ENCODE measurements at regions not wholly inside any gene's neighbourhood (a gene's known extent, or its start where the extent isn't known, plus 50 kb on each side); places are given as distances from the start of the nearest gene placed in this dataset.

DNA sequence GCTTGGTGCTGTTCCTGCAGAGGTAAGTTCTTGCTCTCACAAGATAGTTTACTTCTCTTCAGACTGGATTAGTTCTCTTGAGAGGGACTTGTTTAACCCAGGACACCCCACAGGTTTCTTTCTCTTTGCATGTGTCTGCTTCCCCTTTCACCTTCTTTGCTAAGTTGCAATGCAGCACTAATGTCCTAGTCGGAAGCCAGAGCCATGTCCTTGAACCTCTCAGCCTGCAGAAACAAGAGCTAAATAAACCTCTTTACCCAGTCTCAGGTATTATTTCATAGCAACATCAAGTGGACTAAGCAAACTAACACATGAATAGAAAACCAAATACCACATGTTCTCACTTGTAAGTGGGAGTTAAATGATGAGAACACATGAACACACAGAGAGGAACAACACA lies 915.2 kb downstream of the NSUN3 start:
- DNase-seq (ENCODE audit: low read depth, low spot score), result no peak

DNA sequence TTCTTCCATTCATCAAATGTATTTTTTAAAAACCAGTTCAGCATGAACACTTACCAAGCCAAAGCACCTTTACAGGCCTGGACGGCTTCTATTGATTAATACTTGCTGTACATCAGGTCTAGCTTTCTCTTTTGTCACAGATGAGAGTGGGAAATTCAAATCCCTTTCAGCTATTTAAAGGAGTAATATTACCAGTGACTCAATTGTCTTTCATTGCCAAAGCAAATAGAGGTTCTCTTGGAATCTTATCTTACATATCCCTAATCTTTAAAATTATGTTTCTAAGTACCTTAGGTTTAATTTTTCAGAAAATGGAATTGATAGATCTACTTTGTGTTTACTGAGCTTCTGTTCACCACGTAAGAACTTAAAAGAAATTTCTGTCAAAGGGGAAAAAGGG lies 922.9 kb downstream of the NSUN3 start:
- no peak for DNase-seq (ENCODE audit: low read depth, low spot score)

GRCh38 chr3:94990952-94991705 lies 928.3 kb downstream of the NSUN3 start:
- DNase-seq (ENCODE audit: low read depth, low spot score), result no peak

GRCh38 chr3:94996743-94997142 lies 933.9 kb downstream of the NSUN3 start:
- DNase-seq (ENCODE audit: low read depth, low spot score), result no peak

DNA sequence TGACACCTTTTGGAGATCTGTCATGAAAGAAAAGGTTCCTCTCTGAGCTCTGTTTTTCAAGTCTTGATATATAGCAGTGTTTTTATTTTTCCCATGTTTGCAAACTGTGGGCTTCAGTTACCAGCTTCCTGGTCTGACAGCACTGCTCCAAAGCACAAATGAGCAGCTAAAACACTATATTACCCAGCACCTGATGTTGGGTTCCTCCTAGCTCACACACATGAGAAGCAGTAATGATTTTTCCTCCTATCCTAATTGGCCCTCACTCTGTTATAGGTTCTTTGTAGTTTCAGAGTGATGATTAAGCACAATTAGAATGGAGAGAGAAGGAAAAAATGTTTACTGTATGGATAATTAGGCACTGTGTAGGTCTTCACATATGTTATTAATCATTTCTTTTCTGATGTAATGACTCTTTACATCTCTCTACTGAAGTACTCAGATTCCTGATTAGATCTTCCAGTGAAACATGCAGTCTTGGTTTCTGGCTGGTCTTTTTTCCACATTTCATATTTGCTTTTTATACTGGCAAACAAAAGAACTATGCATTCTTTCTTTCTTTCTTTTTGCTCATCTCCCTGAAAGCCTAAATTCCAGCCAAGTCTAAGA lies 939.7 kb downstream of the NSUN3 start:
- DNase-seq (ENCODE audit: low read depth, low spot score), result no peak

GRCh38 chr3:95028688-95029087 lies 965.8 kb downstream of the NSUN3 start:
- DNase-seq (ENCODE audit: low read depth, low spot score), result no peak

GRCh38 chr3:95029644-95030043 lies 966.8 kb downstream of the NSUN3 start:
- no peak for DNase-seq (ENCODE audit: low read depth, low spot score)

DNA sequence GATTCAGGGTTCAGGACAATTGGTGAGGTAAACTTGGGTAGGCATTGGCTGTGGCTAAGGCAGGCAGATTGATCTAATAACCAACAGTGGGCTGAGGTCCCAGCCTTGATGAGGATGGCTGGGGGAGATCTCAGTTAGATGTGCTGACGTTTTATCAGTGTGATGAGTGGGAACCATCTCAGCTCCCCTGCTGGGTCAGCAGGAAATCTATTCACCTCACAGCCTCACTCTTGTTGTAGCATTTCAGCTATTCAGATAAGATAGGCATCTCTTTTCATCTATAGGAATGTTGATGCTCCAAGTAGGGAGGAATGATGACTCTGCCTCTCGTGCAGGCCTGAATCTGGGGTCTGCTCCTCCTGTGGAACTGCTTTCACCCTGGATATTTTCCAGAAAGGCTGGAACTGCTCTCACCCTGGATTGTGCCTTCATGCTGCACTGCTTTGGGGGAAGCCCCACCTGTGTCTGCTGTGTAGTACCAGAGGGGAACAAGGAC lies 973.7 kb downstream of the NSUN3 start:
- DNase-seq (ENCODE audit: low read depth, low spot score), result no peak

DNA sequence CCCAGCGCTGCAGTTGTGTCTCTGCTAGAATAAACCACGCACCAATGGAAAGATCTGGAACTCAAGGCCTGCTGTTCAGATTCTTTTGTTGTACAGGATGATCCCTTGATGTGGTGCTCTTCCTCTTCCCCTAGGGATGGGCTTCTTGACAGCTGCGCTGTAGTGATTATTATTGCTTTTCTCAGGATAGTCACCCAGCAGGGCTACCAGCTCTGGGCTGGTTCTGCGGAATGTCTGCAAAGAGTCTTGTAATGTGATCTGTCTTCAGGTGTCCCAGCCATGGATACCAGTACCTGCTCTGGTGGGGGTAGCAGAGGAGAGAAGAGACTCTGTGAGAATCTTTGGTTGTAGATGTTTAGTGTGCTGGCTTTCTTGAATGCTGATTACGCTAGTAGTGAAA lies 974.2 kb downstream of the NSUN3 start:
- no peak for DNase-seq (ENCODE audit: low read depth, low spot score)

DNA sequence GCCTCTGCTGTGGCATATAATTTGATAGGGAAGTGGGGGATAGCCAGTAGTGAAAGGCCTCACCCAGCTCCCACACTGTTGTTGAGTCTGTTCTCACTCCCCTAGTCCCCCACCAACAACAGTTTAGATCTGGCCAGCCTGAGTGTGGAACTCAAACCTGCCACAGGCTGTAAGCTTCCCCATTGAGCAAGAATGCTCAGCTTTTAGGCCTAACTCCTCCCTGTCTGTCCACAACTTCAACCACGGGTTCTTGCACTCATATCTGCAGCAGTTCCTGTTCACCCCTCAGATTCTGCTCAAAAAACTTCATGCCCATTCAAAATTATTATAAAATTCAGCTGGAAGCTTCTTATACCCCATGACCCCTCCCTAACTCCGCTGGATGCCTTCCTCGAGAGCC lies 975.1 kb downstream of the NSUN3 start:
- DNase-seq (ENCODE audit: low read depth, low spot score), result no peak

- no peak for DNase-seq (ENCODE audit: low read depth, low spot score)
These were observed 981.2 kb downstream of the NSUN3 start for GRCh38 chr3:95044101-95044500.

DNA sequence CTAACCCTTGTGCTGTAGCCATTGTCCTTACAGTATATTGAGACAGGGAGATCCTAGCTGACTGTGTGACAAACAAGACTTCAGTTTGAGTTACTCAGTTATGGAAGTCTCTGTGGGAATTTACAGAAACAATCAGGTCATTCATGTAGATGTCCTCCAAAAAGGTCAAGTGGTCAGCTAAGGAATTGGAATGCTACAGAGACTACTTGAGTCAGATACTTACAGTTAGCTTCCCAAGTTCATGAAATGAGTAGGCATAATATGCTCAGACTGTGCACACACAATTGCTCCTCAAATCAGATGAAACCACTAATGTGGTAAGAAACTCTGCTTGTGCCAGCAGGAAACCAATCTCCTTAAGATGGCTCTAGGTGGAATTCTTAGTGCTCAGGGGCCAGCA lies 985.7 kb downstream of the NSUN3 start:
- DNase-seq (ENCODE audit: low read depth, low spot score), result no peak

DNA sequence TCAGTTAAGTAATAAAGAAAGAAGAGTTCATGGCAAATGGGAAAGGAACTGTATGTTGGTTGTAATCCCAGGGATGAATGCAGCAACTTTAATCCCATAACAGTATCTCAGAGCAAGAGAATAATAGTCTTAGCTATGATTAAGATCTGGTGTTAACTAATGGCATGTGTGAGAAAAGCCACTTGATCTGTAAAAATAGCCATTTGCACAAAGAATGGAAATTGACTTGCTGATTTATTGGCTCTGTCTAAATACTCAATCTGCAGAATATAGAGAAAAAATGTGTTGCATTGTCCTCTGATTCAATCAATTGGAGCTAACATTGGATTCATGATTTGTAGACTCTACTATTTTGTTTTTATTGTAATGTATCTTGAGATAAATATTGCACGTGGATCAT lies 987.0 kb downstream of the NSUN3 start:
- DNase-seq (ENCODE audit: low read depth, low spot score), result no peak

DNA sequence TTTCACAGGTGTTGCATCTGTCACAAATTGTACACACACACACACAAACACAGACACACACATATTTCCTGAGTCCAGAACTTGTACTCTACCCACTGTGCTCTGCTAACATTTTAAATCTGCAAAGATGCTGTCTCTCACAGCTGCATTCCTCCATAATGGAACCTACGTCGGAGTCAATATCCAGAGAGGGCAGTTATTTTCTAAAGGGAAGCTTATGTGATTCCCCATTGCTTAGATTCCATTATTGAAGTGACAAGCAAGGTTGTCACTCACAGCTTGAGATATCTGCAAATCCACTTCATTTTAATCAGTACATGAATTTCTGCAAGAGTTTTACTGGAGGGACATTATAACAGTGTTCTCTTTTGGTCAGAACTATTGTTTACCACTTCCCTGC lies 992.4 kb downstream of the NSUN3 start:
- DNase-seq (ENCODE audit: low read depth, low spot score), result no peak

GRCh38 chr3:95082191-95082590 lies 1019.3 kb downstream of the NSUN3 start:
- DNase-seq (ENCODE audit: low read depth, low spot score), result no peak

- no peak for DNase-seq (ENCODE audit: low read depth, low spot score)
These were observed 1021.9 kb downstream of the NSUN3 start for GRCh38 chr3:95084738-95085137.

GRCh38 chr3:95088464-95088863 lies 1025.6 kb downstream of the NSUN3 start:
- DNase-seq (ENCODE audit: low read depth, low spot score), result no peak

GRCh38 chr3:95097493-95097892 lies 1034.6 kb downstream of the NSUN3 start:
- DNase-seq (ENCODE audit: low read depth, low spot score), result no peak

GRCh38 chr3:95120921-95121320 lies 1058.1 kb downstream of the NSUN3 start:
- DNase-seq (ENCODE audit: low read depth, low spot score), result no peak

DNA sequence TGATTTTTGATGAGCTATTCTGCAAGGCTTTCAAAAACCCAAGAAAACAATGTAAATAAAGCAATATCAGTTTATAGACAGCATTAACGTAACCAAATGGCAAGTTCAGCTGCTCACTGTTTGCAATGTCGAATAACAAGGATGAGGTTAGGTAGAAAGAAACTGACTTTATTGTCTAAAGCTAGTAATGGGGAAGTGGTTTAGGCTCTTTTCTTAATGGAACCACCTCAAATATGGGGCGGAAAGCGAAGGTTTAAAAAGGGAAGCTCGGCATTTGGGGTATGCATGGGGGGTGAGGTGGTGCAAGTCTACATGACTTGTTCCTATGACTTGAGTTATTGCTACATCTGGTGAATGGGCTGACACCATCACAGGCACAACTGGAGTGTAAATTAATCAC lies 1060.2 kb downstream of the NSUN3 start:
- no peak for DNase-seq (ENCODE audit: low read depth, low spot score)

GRCh38 chr3:95134693-95135413 lies 1072.0 kb downstream of the NSUN3 start:
- no peak for DNase-seq (ENCODE audit: low read depth, low spot score)

GRCh38 chr3:95148107-95148506 lies 1085.2 kb downstream of the NSUN3 start:
- no peak for DNase-seq (ENCODE audit: low read depth, low spot score)

DNA sequence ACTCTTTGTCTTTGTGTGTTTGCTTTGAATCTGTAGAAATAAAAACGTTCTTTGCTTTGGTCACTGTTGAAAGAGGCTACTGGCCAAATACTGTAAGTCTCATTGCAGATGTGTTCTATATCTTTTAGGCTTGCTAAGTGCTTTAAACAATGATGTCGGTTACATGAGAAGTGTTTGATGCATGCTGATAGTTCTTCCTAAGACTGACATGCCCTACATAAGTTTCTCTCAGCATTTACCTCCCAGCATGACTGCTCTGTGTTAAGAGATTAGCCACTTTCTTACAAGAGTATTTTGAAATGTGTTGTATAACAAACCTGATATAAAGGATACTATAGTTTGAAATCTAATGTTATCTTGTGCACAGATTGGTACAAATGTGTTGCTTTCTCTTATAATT lies 1088.7 kb downstream of the NSUN3 start:
- no peak for DNase-seq (ENCODE audit: low read depth, low spot score)
